IMR-90 (cell line): ENCODE measurements at regions not wholly inside any gene's neighbourhood (a gene's known extent, or its start where the extent isn't known, plus 50 kb on each side); places are given as distances from the start of the nearest gene placed in this dataset.

Experiments
- ATAC-seq: fragments of 200-7000 bp; cut with Tn5 transposase; 2 replicates; pipeline ENCODE4 v1.9.1; 2020; ENCODE audit warnings: low read depth, mild to moderate bottlenecking, moderate library complexity
- BruUV-seq: library from RNA; stranded (reverse); fragments of 400-500 nt; replicated peaks from 2 replicates; lab custom pipeline; 2021; lab: Mats Ljungman, UMichigan
- CTCF ChIA-PET: fragments of 300-600 bp; formaldehyde crosslinking; extraction: SDS; loops from one replicate; lab custom pipeline; 2021; ENCODE audit warnings: antibody characterized with exemption; lab: Yijun Ruan, JAX
- POLR2A ChIA-PET: fragments of 300-600 bp; sonication (Branson Sonifier 250); formaldehyde crosslinking; loops from one replicate; lab custom pipeline; 2022; ENCODE audit warnings: antibody characterized with exemption; ENCODE audit not compliant: unreplicated experiment; lab: Charles Lee
- DNase-seq: peaks from one replicate; pipeline ENCODE4 v3.0.0; 2013
- H2AFZ ChIP-seq: replicated peaks from 2 replicates; pipeline ENCODE3; 2013; ENCODE audit warnings: low read length, mild to moderate bottlenecking; ENCODE audit not compliant: poor library complexity
- H2AK5ac ChIP-seq: 2 replicates; pipeline ENCODE4 v1.6.1; 2013; ENCODE audit warnings: low read depth, low read length, inconsistent platforms
- H2AK9ac ChIP-seq: replicated peaks from 2 replicates; pipeline ENCODE3; 2013; ENCODE audit warnings: mild to moderate bottlenecking, low read depth, low read length, moderate library complexity; ENCODE audit not compliant: poor library complexity
- H2BK120ac ChIP-seq: 2 replicates; pipeline ENCODE4 v1.6.1; 2013; ENCODE audit warnings: low read depth, low read length, inconsistent platforms
- H2BK15ac ChIP-seq: 3 replicates; pipeline ENCODE4 v1.6.1; 2013; ENCODE audit warnings: low read depth, low read length, inconsistent platforms
- H2BK20ac ChIP-seq: 2 replicates; pipeline ENCODE4 v1.6.1; 2013; ENCODE audit warnings: low read depth, mild to moderate bottlenecking, inconsistent platforms, low read length, moderate library complexity
- H2BK5ac ChIP-seq: 2 replicates; pipeline ENCODE4 v1.6.1; 2013; ENCODE audit warnings: mild to moderate bottlenecking, low read depth, low read length, inconsistent platforms; ENCODE audit not compliant: poor library complexity, severe bottlenecking
- H3K14ac ChIP-seq: replicated peaks from 2 replicates; pipeline ENCODE4 v1.6.1; 2013; ENCODE audit warnings: low read depth, low read length, inconsistent platforms
- H3K18ac ChIP-seq: 2 replicates; pipeline ENCODE4 v1.6.1; 2013; ENCODE audit warnings: low read depth, low read length, control low read depth
- H3K23ac ChIP-seq: 2 replicates; pipeline ENCODE4 v1.6.1; 2013; ENCODE audit warnings: low read depth, low read length, inconsistent platforms
- H3K27ac ChIP-seq: 2 replicates; pipeline ENCODE4 v1.5.1; 2013; ENCODE audit warnings: mild to moderate bottlenecking, control low read depth, low read length; ENCODE audit not compliant: insufficient read depth
- H3K27me3 ChIP-seq: 2 replicates; pipeline ENCODE4 v1.6.1; 2013; ENCODE audit warnings: low read length; ENCODE audit not compliant: control insufficient read depth, insufficient read depth
- H3K36me3 ChIP-seq: 2 replicates; pipeline ENCODE4 v1.6.1; 2013; ENCODE audit warnings: low read length, mixed read lengths; ENCODE audit not compliant: control insufficient read depth, insufficient read depth
- H3K4ac ChIP-seq: 2 replicates; pipeline ENCODE4 v1.6.1; 2013; ENCODE audit warnings: low read depth, low read length, inconsistent platforms
- H3K4me1 ChIP-seq: 2 replicates; pipeline ENCODE4 v1.6.1; 2013; ENCODE audit warnings: low read length, mixed read lengths; ENCODE audit not compliant: control insufficient read depth, insufficient read depth
- H3K4me2 ChIP-seq: 2 replicates; pipeline ENCODE4 v1.6.1; 2013; ENCODE audit warnings: low read depth, mild to moderate bottlenecking, control low read depth, low read length, moderate library complexity
- H3K4me3 ChIP-seq: 2 replicates; pipeline ENCODE4 v1.5.1; 2013; ENCODE audit warnings: low read depth, mild to moderate bottlenecking, control low read depth, low read length, moderate library complexity; ENCODE audit not compliant: insufficient read depth
- H3K56ac ChIP-seq: 2 replicates; pipeline ENCODE4 v1.6.1; 2013; ENCODE audit warnings: low read length, inconsistent platforms; ENCODE audit not compliant: insufficient read depth; ENCODE audit errors: extremely low read depth
- H3K79me1 ChIP-seq, 2 experiments: 2 replicates each; pipeline ENCODE4 v1.6.1; 2013; ENCODE audit warnings: low read length in 2 of 2, inconsistent platforms in 1 of 2, low read depth in 1 of 2
- H3K9ac ChIP-seq: 2 replicates; pipeline ENCODE4 v1.6.1; 2013; ENCODE audit warnings: low read depth, low read length, control low read depth
- H3K9me1 ChIP-seq: 2 replicates; pipeline ENCODE4 v1.6.1; 2013; ENCODE audit warnings: low read length, inconsistent platforms; ENCODE audit not compliant: insufficient read depth
- H3K9me3 ChIP-seq: 2 replicates; pipeline ENCODE4 v1.6.1; 2013; ENCODE audit warnings: low read length; ENCODE audit not compliant: control insufficient read depth, insufficient read depth
- H4K20me1 ChIP-seq: 2 replicates; pipeline ENCODE4 v1.6.1; 2013; ENCODE audit warnings: low read length, inconsistent platforms; ENCODE audit not compliant: insufficient read depth
- H4K5ac ChIP-seq: 2 replicates; pipeline ENCODE4 v1.6.1; 2013; ENCODE audit warnings: mild to moderate bottlenecking, low read depth, low read length, control low read depth
- H4K8ac ChIP-seq, 2 experiments: 2 replicates each; pipeline ENCODE4 v1.6.1; 2013; ENCODE audit warnings: low read depth in 2 of 2, low read length in 2 of 2, control low read depth in 1 of 2, inconsistent platforms in 1 of 2
- H4K91ac ChIP-seq: 2 replicates; pipeline ENCODE4 v1.6.1; 2013; ENCODE audit warnings: low read depth, low read length, inconsistent platforms; ENCODE audit not compliant: insufficient read depth
- BHLHE40 ChIP-seq: fragments of 150-350 bp; IDR thresholded peaks from 2 replicates; pipeline ENCODE4 v1.6.1; 2016; ENCODE audit warnings: mild to moderate bottlenecking, low read depth, low read length
- CEBPB ChIP-seq: IDR thresholded peaks from 2 replicates; pipeline ENCODE4 v1.6.1; 2012; ENCODE audit warnings: low read depth, low read length, improper control_type of control experiment
- CHD1 ChIP-seq: IDR thresholded peaks from 2 replicates; pipeline ENCODE4 v1.6.1; 2012; ENCODE audit warnings: low read depth, low read length, improper control_type of control experiment
- CTCF ChIP-seq: conservative IDR thresholded peaks from 2 replicates; pipeline ENCODE4 v1.5.1; 2012; ENCODE audit warnings: mild to moderate bottlenecking, low read depth, low read length, improper control_type of control experiment
- ELK1 ChIP-seq: fragments of 150-350 bp; IDR thresholded peaks from 2 replicates; pipeline ENCODE4 v1.6.1; 2016; ENCODE audit warnings: low read depth, mild to moderate bottlenecking, low read length, moderate library complexity, borderline replicate concordance
- FOS ChIP-seq: fragments of 150-350 bp; IDR thresholded peaks from 2 replicates; pipeline ENCODE4 v1.6.1; 2016; ENCODE audit warnings: low read depth, low read length
- MAFK ChIP-seq: IDR thresholded peaks from 2 replicates; pipeline ENCODE4 v1.6.1; 2012; ENCODE audit warnings: low read depth, low read length, improper control_type of control experiment
- MAZ ChIP-seq: IDR thresholded peaks from 2 replicates; pipeline ENCODE4 v1.6.1; 2012; ENCODE audit warnings: low read depth, mild to moderate bottlenecking, low read length, improper control_type of control experiment, moderate library complexity, borderline replicate concordance
- MXI1 ChIP-seq: IDR thresholded peaks from 2 replicates; pipeline ENCODE4 v1.6.1; 2012; ENCODE audit warnings: low read depth, mild to moderate bottlenecking, low read length, moderate library complexity, borderline replicate concordance
- NFE2L2 ChIP-seq: fragments of 150-350 bp; IDR thresholded peaks from 2 replicates; pipeline ENCODE4 v1.6.1; 2016; ENCODE audit warnings: low read depth, mild to moderate bottlenecking, low read length
- POLR2A ChIP-seq: IDR thresholded peaks from 2 replicates; pipeline ENCODE4 v1.6.1; 2012; ENCODE audit warnings: mild to moderate bottlenecking, low read depth, low read length
- RAD21 ChIP-seq: IDR thresholded peaks from 2 replicates; pipeline ENCODE4 v1.6.1; 2012; ENCODE audit warnings: low read length, improper control_type of control experiment
- RCOR1 ChIP-seq: IDR thresholded peaks from 2 replicates; pipeline ENCODE4 v1.6.1; 2012; ENCODE audit warnings: mild to moderate bottlenecking, low read length, improper control_type of control experiment; ENCODE audit not compliant: insufficient replicate concordance
- RFX5 ChIP-seq: IDR thresholded peaks from 2 replicates; pipeline ENCODE4 v1.8.0; 2012; ENCODE audit warnings: low read depth, mild to moderate bottlenecking, low read length, moderate library complexity
- SMC3 ChIP-seq: fragments of 150-350 bp; IDR thresholded peaks from 2 replicates; pipeline ENCODE4 v1.6.1; 2016; ENCODE audit warnings: low read depth, mild to moderate bottlenecking, antibody characterized with exemption, low read length, moderate library complexity
- USF2 ChIP-seq: fragments of 150-350 bp; IDR thresholded peaks from 2 replicates; pipeline ENCODE4 v1.6.1; 2017; ENCODE audit warnings: mild to moderate bottlenecking, antibody characterized with exemption, low read length, low read depth
- WGBS, 2 experiments: methylation state at CpG; one replicate each; pipeline versions ENCODE4 v1.1.5 to v1.1.7; 2013; ENCODE audit warnings: missing lambda C conversion rate in 2 of 2; ENCODE audit not compliant: insufficient read length in 1 of 2; ENCODE audit errors: extremely low coverage in 2 of 2; 5-methylcytosine and 5-hydroxymethylcytosine counted together
- dilution Hi-C: fragments of 300-500 bp; cut with HindIII; formaldehyde crosslinking; loops from one replicate; pipeline ENCODE4 v1.14.3; 2018; ENCODE audit warnings: low sequenced_read_pairs; ENCODE audit not compliant: unreplicated experiment
- in situ Hi-C: fragments of 300-500 bp; cut with MboI; formaldehyde crosslinking; loops from 3 replicates; pipeline ENCODE4 v1.14.3; 2019; ENCODE audit warnings: low sequenced_read_pairs, inconsistent platforms, mixed read lengths
- intact Hi-C: fragments of 100-400 bp; cut with micrococcal nuclease; formaldehyde crosslinking; loops from 2 replicates; pipeline ENCODE4 v1.10.0; 2022

GRCh38 chr1:200345520-200345919 lies 64.3 kb downstream of the ZNF281 start:
- WGBS, 2 experiments: no CpG with 5 or more reads among the region's 4 CpGs
- H3K4me1 ChIP-seq: peaks cover 8% of the 10 kb centered on the region
- H2BK120ac ChIP-seq: peak overlapping the region; percentile 34; the same call in 1 of the 2 replicates
- no peak overlapping the region for H2AK5ac ChIP-seq
- no peaks in the 10 kb centered on the region for H3K36me3 ChIP-seq
- H2AFZ ChIP-seq: no peak overlapping the region
- H3K14ac ChIP-seq: no peak overlapping the region
- H3K79me1 ChIP-seq: no peaks in the 10 kb centered on the region
- TF ChIP-seq CEBPB (no peak), NFE2L2 (no peak), MXI1 (no peak), ELK1 (no peak), RFX5 (no peak), MAZ (no peak), FOS (no peak), BHLHE40 (no peak), POLR2A (no peak), SMC3 (no peak), MAFK (no peak), RAD21 (no peak), USF2 (no peak), CHD1 (no peak), RCOR1 (no peak), CTCF (no peak)
- no peak overlapping the region for H3K56ac ChIP-seq
- no peak overlapping the region for H2BK20ac ChIP-seq
- no peak overlapping the region for H3K4me2 ChIP-seq
- in situ Hi-C loops (no loop called here), dilution Hi-C loops (no loop called here), intact Hi-C loops (no loop called here)
- no peak overlapping the region for H3K4me3 ChIP-seq
- ChIA-PET CTCF (no interaction called here), POLR2A (no interaction called here)
- H2BK15ac ChIP-seq: no peak overlapping the region; the same call in 2 of the 3 replicates
- no peak overlapping the region for H3K9ac ChIP-seq
- no peaks in the 10 kb centered on the region for H3K9me3 ChIP-seq
- no peak overlapping the region for H3K23ac ChIP-seq
- H3K9me1 ChIP-seq: peaks cover 3% of the 10 kb centered on the region; the same call in 1 of the 2 replicates
- no peak overlapping the region for H4K91ac ChIP-seq
- H3K18ac ChIP-seq: no peak overlapping the region; the same call in 1 of the 2 replicates
- no peak overlapping the region for H2AK9ac ChIP-seq
- no peaks in the 10 kb centered on the region for H3K27me3 ChIP-seq
- ATAC-seq (no peak), DNase-seq (no peak)
- no peaks in the 10 kb centered on the region for H4K20me1 ChIP-seq
- H4K8ac ChIP-seq: no peak overlapping the region
- H3K27ac ChIP-seq: no peak overlapping the region
- peak overlapping the region; percentile 27; the same call in 1 of the 2 replicates for H3K4ac ChIP-seq
- H4K5ac ChIP-seq: no peak overlapping the region
- peak overlapping the region; percentile 18 for H2BK5ac ChIP-seq
- no TSS peak for BruUV-seq
